NCI-H2227 (cell line): ENCODE measurements at regions not wholly inside any gene's neighbourhood (a gene's known extent, or its start where the extent isn't known, plus 50 kb on each side); places are given as distances from the start of the nearest gene placed in this dataset.
"Not testable (repeated sequence)": the region's sequence is repeated elsewhere in the genome, so short reads cannot be mapped to it uniquely, and the experiment has no call there.

Experiments used
- DNase-seq: peaks from one replicate; lab custom pipeline; 2025; ENCODE audit not compliant: unreplicated experiment; lab: John Stamatoyannopoulos, UW

DNA sequence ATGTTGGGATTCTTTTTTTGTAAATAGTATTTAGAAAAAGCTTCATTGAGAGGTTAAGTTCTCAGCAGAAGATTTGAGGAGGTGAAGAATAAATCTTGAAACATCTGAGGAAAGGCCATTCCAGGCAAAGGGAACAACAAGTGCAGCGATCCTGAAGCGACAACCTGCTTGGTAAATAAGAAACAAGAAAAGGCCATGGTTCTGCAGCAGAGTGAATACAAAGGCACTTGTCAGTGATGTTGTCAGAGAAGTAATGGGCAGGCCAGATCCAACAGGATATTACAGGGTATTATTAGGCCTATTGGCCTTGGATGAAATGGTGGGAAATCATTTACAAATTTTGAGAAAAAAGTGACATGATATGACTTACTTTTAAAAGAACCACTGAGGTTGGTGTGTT lies 960.0 kb downstream of the PLA2G4A start:
- peak; percentile 51 for DNase-seq

GRCh38 chr1:187790724-187791123 lies 962.0 kb downstream of the PLA2G4A start:
- no peak for DNase-seq

DNA sequence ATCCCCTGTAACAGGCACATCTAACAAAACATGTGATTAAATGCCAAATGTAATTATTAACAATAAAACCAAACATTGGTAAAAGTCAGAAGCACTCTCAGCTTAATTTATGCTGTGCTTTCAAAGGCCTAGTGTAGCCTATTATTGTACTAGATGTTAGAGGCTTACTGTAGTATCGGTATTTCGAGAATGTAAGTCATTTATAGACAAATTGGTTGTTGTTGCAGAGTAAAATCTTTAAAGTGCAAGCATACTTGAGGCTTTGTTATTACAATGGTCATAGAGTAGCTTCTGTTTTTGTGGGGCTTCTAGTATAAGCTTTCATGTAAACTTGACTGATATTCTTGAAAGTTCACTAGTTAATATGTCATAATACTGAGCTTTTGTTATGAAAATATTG lies 965.8 kb downstream of the PLA2G4A start:
- no peak for DNase-seq

- DNase-seq, result no peak
Observed at GRCh38 chr1:187809549-187809948, 980.8 kb downstream of the PLA2G4A start.

- DNase-seq, result no peak
Observed at GRCh38 chr1:187816646-187817045, 987.9 kb downstream of the PLA2G4A start.

- no peak for DNase-seq
Observed at GRCh38 chr1:187817782-187818181, 989.0 kb downstream of the PLA2G4A start.

DNA sequence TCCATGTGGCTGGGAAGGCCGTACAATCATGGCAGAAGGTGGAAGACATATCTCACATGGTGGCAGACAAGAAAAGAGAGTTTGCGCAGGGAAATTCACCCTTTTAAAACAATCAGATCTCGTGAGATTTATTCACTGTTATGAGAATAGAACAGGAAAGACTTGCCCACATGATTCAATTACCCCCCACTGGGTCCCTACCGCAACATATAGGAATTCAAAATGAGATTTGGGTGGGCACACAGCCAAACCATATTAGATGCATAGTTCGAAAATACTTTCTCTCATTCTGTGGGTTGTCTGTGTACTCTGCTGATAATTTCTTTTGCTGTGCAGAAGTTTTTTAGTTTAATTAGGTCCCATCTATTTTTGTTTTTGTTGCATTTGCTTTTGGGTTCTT lies 990.3 kb downstream of the PLA2G4A start:
- no peak for DNase-seq

- DNase-seq, result no peak
Observed at GRCh38 chr1:187836557-187836956, 1007.8 kb downstream of the PLA2G4A start.

- DNase-seq, result no peak
Observed at GRCh38 chr1:187837787-187838186, 1009.0 kb downstream of the PLA2G4A start.

- DNase-seq, result no peak
Observed at GRCh38 chr1:187838335-187839293, 1009.9 kb downstream of the PLA2G4A start.

DNA sequence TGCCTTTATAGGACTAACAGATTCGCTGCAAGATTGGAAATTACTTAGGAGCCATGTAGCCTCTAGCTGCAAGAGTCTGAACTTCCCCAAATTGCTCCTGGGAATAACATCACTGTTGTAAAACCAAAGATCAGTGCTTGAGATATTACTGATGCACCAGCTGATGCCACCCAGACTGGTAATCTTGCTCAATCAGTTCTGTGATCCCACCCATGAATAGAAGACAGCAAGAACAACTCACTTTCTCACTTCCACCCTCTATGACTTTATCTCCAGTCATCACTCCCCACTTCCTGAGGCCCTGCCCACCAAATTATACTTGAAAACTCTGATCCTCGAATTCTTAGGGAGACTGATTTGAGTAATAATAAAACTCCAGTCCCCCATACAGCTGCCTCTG lies 1011.1 kb downstream of the PLA2G4A start:
- no peak for DNase-seq

GRCh38 chr1:187840557-187840956 lies 1011.8 kb downstream of the PLA2G4A start:
- no peak for DNase-seq

DNA sequence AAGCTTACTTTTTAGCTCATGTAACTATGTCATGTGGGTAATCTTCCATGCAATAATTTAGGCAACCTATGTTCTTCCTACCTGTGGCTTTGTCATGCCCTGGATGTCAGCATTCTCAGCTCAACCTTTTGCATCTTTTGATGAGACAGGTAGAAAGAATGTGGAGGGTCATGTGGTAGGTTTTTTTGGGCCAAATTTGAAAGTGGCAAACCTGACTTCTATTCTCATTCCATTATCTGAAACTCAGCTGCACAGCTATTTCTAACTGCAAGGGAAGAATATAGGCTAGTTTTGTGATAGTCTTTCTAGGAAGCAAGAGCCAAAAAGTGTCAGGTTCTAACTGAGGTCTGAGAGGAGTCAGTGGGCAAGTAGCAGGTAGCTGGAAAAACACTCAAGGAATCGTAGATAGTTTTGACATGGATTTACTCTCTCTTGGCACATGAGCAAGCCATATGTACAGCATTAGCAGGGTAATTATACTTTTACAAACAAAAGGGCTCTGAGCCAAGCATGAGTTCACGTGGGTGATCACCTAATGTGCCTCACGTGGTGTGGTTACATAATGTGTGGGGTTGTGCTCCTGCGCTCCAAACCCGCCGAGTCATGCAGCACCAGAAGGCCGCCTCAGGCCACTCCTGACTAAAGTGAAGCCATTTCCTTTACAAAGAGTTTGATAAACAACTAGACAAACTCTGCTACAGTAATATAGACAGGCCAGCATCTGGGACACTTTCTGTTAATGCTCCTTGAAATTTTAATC lies 1013.8 kb downstream of the PLA2G4A start:
- DNase-seq, result no peak

DNA sequence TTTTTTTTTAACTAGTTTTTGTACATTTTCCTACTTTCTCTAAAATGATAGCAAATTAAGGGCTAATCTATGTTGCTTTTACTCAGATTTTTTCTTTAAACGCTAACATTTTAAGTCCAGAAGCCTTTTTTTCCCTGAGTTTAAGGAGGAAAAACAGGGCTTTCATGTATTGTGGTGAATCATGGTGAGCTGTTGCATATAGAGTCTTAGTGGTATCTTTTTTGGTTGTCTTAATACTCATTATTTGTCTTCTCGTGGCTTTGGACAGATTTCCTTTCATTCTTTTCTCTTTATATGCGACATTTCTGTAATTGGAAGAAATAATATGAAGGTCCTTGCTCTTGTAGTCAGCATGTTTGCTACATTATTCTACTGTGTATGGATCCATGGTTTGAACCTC lies 1015.6 kb downstream of the PLA2G4A start:
- no peak for DNase-seq

DNA sequence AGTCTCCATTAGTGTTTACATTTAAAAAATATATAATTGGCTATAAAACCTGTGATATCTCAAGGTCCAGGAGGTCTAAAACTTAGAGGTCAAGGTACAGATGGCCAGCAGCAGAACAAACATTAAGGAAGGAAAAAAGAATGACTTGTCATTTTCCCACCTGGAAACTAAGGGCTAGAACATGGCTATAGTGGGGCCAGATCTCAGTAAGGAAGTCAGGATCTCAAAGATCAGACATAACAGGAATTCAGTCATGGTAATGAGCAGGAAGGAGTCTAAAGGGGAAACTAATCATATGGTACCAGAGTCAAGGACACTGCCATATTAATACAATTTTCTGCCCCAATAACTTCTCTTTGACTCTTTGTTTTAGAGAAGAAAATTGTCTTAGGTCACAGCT lies 1018.8 kb downstream of the PLA2G4A start:
- no peak for DNase-seq

GRCh38 chr1:187848321-187848720 lies 1019.6 kb downstream of the PLA2G4A start:
- no peak for DNase-seq

DNA sequence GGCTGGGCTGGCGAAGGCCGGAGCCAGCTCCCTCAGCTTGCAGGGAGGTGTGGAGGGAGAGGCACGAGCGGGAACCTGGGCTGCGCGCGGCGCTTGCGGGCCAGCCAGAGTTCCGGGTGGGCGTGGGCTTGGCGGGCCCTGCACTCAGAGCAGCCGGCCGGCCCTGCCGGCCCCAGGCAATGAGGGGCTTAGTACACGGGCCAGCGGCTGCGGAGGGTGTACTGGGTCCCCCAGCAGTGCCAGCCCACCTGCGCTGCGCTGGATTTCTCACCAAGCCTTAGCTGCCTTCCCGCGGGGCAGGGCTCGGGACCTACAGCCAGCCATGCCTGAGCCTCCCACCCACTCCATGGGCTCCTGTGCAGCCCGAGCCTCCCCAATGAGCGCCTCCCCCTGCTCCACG lies 1021.4 kb downstream of the PLA2G4A start:
- not testable (repeated sequence) for DNase-seq

- DNase-seq, result no peak
Observed at GRCh38 chr1:187853505-187853904, 1024.8 kb downstream of the PLA2G4A start.

GRCh38 chr1:187854457-187854856 lies 1025.7 kb downstream of the PLA2G4A start:
- no peak for DNase-seq

DNA sequence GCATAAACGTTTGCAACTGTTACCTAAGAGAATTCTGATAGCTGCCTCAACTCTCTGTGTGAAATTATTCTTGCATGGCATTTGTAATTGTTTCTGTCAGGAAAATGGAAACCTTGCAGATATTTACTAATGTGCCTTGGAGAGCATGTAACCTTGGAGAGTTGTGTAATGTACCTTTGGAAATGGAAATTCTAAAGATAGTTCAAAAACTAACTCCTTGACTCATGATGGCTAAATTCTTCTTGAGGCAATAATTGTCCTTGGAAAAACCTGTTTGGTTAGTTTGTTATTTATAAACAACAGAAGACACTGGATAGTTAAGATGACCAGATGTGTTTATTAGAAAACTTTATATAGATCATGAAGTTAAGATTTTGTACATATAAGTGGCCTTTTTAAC lies 1033.8 kb downstream of the PLA2G4A start:
- no peak for DNase-seq

DNA sequence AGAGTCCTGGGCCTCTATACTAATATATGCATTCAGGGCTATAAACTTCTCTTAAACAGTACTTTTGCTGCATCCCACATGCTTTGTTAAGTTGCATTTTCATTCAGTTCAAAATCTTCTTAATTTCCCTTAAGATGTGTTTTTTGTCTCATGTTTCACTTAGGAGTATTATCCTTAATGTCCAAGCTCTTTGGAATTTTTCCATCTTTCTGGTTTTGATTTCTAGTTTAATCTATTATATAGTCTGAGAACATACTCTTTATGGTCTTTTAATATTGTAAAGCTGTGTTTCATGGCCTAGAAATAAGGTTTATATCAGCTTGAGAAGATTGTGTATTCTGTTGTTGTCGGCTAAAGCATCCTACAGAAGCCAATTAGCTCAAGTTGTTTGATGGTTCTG lies 1041.8 kb downstream of the PLA2G4A start:
- DNase-seq, result no peak

DNA sequence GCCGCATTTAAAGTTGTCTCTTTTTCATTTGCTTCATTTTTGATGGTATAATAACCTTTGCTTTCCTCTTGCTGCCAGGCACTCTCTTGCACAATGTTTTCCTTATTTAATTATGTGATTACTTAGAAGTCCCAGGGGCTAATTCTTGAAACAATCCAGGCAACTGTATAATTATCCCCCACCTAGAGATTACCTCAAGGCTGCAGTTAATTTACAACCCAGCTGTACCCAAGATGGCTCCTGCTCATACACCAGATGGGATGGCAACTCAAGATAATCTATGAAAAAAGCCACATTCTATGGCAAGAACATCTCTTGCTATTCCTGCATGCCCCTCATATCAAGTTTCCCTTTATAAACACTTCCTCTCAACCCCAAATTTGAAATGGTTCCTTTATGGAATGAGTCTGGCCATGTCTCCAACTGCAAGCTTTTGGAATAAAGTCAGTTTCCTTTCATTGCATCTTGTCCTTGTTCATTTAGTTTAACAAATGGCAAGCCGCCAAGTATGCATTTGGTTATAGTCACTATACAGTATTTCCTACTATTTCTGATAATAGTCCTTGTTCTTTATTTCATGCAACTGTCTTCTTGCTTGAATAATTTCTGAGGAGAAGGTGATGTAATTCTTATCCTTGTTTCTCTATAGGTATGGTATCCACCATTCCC lies 1042.6 kb downstream of the PLA2G4A start:
- DNase-seq, result no peak
